ENCODE measurements at regions not wholly inside any gene's neighbourhood (a gene's known extent, or its start where the extent isn't known, plus 50 kb on each side); places are given as distances from the start of the nearest gene placed in this dataset.

DNA sequence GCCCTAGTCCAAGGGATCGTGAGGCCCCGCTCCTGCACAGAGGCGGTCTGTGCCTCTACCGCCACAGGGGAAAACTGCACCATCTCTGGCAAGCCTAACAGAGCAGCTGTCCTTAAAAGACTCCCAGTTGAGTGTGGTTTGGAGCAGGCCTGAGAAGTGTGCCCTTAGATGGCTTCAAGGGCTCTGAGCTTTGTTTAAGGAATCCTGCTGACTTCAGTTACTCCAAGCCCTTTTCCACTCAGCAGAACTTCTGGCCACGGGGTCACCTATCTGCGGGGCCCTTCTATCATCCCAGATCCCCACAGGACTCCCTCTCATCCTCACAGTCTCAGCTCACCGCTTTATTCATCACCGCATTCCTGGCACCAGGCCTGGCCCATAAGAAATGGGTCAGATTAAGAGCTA, 131.5 kb downstream of the CCDC74A start:
- TF ChIP-seq RAD21 (IDR thresholded peaks at IDR 0.05) (no peak), SP1 (IDR thresholded peaks at IDR 0.05) (no peak), MAX (IDR thresholded peaks at IDR 0.05) (no peak), TAF1 (conservative IDR thresholded peaks at IDR 0.05) (no peak), ATF3 (IDR thresholded peaks at IDR 0.05) (no peak)
- TF ChIP-seq, protein P1, sequence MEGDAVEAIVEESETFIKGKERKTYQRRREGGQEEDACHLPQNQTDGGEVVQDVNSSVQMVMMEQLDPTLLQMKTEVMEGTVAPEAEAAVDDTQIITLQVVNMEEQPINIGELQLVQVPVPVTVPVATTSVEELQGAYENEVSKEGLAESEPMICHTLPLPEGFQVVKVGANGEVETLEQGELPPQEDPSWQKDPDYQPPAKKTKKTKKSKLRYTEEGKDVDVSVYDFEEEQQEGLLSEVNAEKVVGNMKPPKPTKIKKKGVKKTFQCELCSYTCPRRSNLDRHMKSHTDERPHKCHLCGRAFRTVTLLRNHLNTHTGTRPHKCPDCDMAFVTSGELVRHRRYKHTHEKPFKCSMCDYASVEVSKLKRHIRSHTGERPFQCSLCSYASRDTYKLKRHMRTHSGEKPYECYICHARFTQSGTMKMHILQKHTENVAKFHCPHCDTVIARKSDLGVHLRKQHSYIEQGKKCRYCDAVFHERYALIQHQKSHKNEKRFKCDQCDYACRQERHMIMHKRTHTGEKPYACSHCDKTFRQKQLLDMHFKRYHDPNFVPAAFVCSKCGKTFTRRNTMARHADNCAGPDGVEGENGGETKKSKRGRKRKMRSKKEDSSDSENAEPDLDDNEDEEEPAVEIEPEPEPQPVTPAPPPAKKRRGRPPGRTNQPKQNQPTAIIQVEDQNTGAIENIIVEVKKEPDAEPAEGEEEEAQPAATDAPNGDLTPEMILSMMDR (IDR thresholded peaks at IDR 0.05; ENCODE audit: low read depth, low read length, missing input control): no peak
- TF ChIP-seq, protein P2, sequence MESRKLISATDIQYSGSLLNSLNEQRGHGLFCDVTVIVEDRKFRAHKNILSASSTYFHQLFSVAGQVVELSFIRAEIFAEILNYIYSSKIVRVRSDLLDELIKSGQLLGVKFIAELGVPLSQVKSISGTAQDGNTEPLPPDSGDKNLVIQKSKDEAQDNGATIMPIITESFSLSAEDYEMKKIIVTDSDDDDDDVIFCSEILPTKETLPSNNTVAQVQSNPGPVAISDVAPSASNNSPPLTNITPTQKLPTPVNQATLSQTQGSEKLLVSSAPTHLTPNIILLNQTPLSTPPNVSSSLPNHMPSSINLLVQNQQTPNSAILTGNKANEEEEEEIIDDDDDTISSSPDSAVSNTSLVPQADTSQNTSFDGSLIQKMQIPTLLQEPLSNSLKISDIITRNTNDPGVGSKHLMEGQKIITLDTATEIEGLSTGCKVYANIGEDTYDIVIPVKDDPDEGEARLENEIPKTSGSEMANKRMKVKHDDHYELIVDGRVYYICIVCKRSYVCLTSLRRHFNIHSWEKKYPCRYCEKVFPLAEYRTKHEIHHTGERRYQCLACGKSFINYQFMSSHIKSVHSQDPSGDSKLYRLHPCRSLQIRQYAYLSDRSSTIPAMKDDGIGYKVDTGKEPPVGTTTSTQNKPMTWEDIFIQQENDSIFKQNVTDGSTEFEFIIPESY (IDR thresholded peaks at IDR 0.05): no peak

Measured in liver (tissue), 3 donors.